Esophagus squamous epithelium (tissue), 4 donors: ENCODE measurements at regions not wholly inside any gene's neighbourhood (a gene's known extent, or its start where the extent isn't known, plus 50 kb on each side); places are given as distances from the start of the nearest gene placed in this dataset.

Experiments used
- CTCF ChIP-seq, 6 experiments: fragments of 450-650 bp in 4 of 6; fragments of 200-600 bp in 2 of 6; sonication (generic) in 2 of 6; IDR thresholded peaks; one replicate each; pipeline ENCODE4 v1.5.1; 2016 to 2019; ENCODE audit warnings: antibody characterized with exemption in 6 of 6, mild to moderate bottlenecking in 4 of 6, moderate library complexity in 4 of 6
- POLR2A ChIP-seq, 4 donors: fragments of 450-650 bp; IDR thresholded peaks; one replicate each; pipeline ENCODE4 v1.6.1; 2017; ENCODE audit warnings: antibody characterized with exemption in 4 of 4, mild to moderate bottlenecking in 4 of 4, moderate library complexity in 3 of 4

- TF ChIP-seq POLR2A (IDR thresholded peaks at IDR 0.05): no peak
- no peak for TF ChIP-seq CTCF (IDR thresholded peaks at IDR 0.05)
These were observed 337.9 kb upstream of the GRM7 start for GRCh38 chr3:6523043-6523442.
